ENCODE measurements at regions not wholly inside any gene's neighbourhood (a gene's known extent, or its start where the extent isn't known, plus 50 kb on each side); places are given as distances from the start of the nearest gene placed in this dataset.

- no peak for TF ChIP-seq EZH2phosphoT487 (IDR thresholded peaks at IDR 0.05; ENCODE audit: insufficient read depth, low read depth)
- TF ChIP-seq EZH2 (IDR thresholded peaks at IDR 0.05; ENCODE audit: insufficient read depth, poor library complexity, severe bottlenecking), result no peak
Measured at GRCh38 chr2:185012643-185013042, 414.3 kb downstream of the ZNF804A start.

Data from GM23248 (cell line).